GM18498 (cell line): ENCODE measurements at regions not wholly inside any gene's neighbourhood (a gene's known extent, or its start where the extent isn't known, plus 50 kb on each side); places are given as distances from the start of the nearest gene placed in this dataset.
"Not testable (repeated sequence)": the region's sequence is repeated elsewhere in the genome, so short reads cannot be mapped to it uniquely, and the experiment has no call there.

Experiments used
- ATAC-seq: cut with Tn5 transposase; IDR thresholded peaks from one replicate; pipeline ENCODE4 v1.9.1; 2021; ENCODE audit warnings: mild to moderate bottlenecking, moderate library complexity; ENCODE audit not compliant: unreplicated experiment

DNA sequence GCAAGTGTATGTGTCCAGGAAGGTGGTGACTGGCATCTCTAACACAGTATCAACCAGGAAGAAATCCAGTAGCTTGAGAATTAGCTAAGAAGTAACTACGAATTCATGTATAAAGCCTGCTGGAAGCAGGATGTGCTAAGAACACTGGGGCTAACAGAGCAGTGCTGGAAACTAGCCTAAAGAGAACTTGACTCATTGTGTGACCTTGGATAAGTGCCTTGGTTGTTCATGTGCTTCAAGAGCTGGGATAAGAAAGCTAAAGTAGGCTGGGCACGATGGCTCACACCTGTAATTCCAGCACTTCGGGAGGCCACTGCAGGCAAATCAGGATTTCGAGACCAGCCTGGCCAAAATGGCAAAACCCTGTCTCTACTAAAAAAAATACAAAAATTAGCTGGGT is 186.9 kb downstream of the RRAGC start:
- ATAC-seq = no peak

DNA sequence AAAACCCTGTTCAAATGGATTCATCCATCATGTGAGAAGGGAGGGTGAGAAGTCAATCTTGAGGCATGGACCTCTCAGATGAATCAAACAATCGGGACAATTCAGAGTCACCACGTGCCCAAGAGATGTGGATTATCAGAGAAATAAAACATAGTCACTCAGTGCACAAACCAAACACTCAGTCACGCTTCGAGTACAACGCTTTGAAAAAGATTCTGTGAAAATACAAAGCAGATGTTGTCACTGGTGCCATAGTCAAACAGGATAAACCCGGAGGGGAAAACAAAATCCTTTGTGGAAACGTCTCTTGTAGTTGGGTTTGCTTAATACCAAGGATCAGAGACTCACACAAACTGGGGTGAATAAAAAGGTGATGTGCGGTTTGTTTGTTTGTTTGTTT is 188.4 kb downstream of the RRAGC start:
- no peak for ATAC-seq

DNA sequence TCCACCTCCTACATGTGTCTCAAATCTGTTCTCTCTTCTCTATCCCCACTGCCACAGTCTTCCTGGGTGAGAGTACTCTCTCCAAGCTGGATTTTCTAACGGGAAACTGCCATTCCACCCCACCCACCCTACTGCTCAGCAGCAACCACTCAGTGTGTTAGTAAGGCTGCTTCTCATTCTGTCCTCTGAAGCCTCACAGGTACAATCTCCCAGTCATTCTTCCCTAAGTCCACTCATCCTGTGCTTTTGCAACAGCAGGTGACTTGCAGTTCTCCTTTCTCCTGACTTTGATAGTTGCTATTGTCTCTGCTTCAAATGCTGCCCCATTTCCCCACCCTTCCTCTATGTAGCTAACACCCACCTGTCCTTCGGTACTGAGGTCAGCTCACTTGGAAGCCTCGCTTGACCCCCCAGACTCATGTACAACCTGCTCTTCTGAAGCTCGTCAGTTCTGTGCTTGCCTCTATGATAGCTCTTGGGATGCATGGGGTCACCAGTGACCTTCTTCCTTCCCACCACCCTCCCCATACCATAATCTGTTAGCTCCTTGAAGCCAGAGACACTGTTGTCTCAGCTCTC is 188.9 kb downstream of the RRAGC start:
- ATAC-seq = no peak

DNA sequence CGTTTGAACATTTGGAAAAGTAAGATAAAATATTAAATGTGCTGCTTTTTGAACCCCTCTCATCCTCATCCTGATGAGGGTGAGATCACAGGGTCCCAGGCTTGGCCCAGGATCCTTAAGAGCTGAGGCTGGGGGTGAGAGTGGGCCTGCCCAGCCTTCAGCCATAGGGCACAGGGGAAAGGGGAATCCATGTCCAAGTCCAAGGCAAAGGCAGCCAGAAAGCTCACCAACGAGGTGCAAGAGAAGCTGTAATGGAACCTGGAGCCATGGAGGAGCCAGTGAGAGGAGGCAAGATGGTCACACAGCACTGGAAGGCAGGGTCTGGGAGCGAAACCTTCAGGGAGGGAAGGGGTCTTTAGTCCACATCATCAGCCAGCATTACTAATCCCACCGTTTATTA is 191.9 kb downstream of the RRAGC start:
- ATAC-seq = no peak

DNA sequence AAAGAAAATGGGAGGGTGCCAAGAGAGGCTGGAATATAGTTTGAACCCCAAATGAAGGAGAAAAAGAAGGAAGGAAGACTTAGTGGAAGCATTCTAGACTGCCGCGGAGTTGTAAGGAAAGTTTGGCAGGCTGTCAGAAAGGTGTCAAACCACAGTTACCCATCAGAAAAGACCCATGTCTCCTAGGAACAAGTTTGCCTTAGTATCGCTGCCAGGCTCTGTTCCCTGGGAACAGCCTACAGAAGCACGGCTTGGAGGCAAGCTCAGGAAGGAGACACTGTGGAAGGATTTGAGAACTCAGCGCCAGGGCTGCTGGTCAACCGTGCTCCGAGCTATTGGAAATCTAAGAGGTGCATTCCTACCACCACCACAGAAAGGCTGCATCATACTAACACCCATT is 197.4 kb downstream of the RRAGC start:
- no peak for ATAC-seq

DNA sequence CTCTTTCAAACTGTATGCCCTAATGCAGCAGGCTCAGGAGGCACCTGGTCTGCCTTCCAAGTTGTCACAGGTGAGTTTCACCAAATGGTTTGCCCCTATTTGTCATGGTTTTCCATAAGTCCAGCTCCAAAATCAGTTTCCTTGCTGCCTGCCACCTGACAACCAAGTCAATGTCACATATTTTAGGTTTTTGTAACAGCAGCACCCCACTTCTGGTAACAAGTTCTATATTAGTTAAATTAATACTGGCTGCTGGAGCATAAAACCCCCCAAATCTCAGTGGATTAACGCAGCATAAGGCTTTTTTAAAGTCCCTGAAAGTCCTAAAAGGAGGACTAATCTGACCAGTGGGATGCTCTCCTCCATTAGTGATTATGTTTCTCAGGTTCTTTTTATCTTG is 200.7 kb downstream of the RRAGC start:
- no peak for ATAC-seq

DNA sequence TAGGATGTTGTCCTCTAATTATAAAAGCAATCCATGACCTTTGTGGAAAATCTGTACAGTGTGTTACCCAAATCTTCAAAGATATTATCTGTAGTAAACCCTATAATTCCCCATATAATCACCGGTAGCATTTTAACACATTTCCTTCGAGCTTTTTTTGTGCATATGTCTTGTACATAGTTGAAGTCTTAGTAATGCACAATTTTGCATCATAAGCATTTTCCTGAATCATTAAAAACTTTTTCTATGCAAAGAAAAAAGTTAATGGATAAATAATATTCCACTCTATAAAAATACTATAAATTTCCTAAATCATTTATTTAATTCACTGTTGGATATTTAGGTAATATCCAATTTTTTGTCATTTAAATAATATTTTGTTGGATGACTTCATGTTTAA is 201.7 kb downstream of the RRAGC start:
- ATAC-seq = no peak

DNA sequence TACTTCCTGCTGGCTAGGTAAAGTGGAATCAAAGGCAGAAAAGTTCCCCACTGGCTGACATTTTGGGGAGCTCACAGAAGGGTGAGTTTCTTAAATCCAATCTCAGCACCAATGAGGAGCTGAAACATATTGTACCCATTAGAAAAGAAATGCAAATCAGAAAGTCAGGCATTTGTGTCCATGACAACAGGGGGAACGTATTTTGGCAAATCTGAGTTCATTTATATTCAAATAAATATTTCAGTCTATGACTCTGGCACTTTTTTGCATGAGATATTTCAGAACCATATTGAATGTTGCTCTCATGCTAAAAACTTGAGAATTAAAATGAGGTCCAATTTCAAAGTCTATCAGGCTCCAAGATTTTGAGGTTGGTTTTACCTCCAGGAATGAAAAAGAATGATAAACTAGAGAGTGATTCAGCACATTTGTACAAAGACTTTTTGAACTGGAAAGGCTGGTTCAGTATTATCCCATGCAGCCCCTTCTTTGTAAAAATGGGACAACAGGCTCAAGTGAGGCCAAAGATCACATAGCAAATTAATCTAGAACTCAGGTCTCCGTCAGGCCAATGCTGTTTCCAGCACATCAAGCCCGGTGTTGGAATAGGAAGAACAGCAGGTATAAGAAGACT is 202.2 kb downstream of the RRAGC start:
- ATAC-seq = no peak

DNA sequence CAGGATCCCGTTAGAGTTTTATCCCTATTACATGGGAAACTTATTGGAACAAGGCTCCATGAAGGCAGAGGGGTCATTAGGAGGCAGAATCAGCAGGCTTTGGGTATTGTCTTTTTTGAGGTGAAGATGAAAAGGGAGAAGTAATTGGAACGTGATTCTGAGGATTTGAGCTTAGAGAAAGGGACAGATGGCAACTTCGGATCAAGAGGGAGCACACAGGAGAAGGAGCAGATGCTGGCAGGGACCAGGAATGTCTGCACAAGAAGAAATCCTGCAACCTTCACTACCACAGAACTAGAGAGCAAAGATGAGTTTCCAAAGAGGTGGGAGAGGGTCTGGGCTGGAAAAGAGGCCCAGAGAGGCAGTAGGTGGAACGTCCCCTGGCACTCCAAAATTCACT is 202.8 kb downstream of the RRAGC start:
- ATAC-seq = no peak

DNA sequence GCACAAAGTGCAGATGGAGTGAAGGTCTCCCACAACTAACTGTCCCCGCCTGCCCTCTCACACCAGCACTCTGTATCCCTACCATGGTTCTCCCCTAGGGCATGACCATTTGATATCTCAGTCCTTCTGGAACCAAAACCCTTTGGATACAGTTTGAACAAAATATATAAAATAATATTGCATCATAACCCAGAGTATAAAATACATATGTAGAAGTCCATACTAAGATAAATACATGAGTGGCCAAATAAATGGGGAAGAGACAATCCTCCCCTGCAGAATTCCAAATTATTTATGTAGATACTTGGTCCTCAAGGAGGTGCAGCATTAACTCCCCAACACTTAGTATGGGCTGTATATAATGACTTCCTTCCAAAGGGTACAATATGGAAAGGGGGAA is 207.4 kb downstream of the RRAGC start:
- no peak for ATAC-seq

DNA sequence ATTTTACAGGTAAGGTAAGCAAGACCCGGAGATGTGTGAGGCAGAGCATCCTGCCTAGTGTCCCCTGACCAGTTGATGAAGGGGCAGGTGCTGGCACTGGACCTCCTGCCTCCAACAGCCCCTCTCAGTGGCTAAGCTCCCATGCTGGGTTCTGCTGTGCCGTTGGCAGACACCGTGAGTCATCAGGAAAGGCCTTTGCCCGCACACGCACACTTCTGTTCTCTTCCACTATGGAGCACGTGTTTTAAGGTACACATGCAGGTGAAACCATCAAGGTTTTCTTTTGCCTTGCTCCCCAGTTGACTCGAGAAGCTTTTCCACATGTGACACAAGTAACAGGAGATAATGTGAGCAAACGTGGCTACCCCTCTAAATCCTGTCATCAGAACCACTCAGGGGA is 207.9 kb downstream of the RRAGC start:
- ATAC-seq = no peak

DNA sequence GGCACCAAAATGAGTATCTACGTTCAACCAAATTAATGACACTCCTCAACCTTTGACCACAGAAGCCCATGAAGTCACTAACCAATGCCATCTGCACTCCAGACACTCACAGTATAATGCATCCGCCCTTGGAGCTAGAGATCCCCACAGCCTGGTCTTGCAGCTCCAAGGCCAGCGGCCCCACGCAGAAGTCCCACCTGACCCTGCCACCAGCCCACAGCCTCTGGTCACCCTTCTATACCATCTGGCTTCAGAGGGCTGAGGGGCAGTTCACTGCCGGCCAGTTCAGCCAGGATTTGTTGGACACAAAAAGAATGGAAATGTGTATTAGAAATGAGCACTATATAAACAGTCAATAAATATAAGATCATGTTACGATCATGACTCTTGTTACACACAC is 211.2 kb downstream of the RRAGC start:
- no peak for ATAC-seq

DNA sequence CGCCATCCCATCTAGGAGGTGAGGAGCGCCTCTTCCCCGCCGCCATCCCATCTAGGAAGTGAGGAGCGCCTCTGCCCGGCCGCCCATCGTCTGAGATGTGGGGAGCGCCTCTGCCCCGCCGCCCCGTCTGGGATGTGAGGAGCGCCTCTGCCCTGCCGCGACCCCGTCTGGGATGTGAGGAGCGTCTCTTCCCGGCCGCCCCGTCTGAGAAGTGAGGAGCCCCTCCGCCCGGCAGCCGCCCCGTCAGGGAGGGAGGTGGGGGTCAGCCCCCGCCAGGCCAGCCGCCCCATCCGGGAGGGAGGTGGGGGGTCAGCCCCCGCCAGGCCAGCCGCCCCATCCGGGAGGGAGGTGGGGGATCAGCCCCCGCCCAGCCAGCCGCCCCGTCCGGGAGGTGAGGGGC is 212.2 kb downstream of the RRAGC start:
- not testable (repeated sequence) for ATAC-seq

DNA sequence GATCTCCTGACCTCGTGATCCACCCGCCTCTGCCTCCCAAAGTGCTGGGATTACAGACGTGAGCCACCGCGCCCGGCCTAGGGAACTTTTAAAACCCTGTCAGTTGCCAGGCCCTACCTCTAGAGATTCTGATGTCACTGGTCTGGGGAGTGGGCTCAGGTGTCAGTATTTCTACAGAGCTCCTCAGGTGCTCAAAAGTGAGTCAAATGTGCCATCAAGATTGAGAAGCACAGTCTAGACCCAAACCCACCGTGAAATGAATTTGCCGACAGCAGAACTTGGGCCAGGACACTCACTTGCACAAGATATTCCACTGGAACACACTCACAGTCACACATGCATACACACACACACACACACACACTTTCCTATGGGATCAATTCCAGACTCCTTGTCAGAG is 215.5 kb downstream of the RRAGC start:
- no peak for ATAC-seq

DNA sequence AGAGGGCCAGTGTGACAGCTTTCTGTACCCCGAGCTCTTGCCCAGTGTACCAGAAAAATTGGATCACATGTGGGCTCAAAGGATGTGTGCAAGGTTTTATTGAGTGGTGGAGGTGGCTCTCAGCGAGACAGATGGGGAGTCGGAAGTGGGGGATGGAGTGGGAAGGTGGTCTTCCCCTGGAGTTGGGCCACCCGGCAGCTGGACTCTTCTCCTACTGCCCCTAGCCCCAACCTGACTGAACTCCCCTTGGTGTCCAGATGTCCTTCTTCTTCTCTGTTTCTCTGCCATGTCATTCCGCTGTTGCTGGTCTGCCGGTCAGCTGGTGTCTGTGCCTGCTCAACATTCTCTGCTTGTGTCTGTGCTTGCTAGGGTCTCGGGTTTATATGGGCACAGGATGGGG is 217.9 kb downstream of the RRAGC start:
- no peak for ATAC-seq

DNA sequence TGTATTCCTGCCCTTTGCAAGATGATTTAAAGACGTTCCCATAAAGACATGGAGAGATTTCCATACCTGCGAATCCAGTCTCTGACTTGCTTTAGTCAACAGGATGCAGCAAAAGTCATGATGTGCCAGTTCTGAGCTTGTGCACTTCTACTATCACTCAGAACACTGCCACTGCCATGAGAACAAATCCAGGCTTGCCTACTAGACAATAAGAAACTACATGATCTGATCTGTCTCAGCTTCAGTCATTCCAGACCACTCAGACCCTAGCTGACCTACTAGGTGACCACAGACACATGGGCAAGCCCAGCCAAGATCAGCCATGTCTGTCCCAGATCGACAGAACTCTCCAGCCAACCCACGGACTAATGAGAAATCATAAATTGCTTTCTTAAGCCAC is 219.2 kb downstream of the RRAGC start:
- no peak for ATAC-seq

DNA sequence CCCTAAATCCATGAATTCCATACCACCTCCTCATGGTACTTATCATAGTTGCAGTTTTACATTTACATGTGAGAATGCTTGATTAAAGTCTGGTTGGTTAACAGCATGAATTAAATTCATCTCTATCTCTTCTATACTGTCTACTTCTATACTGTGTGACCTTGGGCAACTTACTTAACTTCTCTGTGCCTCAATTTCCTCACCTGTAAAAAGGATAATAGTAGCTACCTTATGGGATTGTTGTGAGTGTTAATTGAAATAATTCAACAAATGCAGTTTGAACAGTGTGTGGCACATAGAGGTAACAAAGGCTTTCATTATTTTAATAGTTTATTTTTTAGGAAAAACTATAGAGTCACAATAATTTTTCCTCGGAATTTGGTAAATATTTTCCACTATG is 231.3 kb downstream of the RRAGC start:
- ATAC-seq = no peak

DNA sequence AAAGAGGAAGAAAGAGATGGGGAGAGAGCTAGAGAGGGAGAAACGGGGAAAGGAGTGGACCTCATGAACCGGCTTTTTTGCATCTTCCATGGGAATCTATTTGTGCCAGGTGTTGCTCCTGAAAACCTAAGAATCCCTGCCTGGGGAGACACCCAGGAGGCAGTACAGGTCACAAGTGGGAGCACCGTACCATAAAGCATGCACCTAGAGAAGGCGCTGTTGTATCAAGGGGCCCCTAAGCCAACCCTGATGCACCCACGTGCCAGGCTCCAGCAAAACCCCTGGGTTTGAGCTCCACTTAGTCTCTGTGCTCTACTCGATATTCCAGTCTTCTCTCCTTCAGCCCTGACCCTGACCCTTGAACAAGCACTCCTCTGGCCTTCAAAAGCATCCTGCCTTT is 233.6 kb downstream of the RRAGC start:
- no peak for ATAC-seq

DNA sequence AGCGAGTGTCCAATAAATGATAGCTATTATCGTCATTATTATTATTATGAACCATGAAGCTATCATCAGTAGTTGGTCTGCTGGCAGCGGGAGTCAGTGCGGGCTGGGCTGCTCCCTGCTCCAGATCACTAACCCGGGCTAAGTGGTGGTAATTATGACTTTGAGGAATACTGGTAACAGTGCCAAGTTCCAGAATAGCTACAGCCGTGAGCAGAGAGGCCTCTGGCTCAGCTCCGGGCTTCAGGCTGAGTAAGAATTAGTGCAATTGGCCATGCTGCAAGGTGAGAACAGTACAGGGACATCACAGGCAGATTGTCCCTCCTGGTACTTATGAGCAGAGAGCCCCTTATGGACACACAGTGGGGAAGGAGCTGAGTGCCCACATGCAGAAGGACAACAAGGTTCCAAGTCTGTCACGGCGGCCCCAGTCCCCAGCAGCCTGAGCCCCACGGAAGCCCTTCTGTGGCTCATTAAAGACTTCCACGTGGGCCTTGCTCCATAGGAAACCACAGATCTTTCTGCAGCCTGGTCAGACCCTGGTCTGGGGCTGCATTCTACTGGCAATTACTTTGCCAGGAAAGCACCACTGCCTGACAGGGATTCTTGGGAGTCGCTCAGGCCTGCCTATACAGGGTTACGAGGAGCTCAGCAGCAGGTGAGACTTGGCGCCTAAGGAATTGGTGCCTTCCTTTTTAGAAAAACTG is 235.1 kb downstream of the RRAGC start:
- no peak for ATAC-seq

DNA sequence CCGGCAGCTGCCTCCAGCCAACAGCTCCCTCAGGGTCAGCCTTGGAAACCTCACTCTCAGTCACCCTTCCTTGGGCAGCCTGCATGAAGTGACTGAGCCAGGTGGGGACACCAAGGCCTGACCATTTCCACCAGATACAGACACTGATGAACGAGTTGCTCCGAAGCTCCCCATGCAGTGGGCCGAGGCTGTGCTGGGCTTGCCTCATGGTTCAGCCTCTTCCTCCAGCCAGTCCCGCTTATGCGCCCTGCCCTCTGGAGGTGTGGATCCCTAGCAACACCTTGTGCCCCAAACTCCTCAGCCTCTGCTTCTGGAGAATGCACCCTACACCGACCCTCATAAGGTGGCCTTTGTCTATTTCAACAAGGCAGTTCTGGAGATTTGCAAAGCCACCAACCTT is 236.0 kb downstream of the RRAGC start:
- ATAC-seq = no peak

DNA sequence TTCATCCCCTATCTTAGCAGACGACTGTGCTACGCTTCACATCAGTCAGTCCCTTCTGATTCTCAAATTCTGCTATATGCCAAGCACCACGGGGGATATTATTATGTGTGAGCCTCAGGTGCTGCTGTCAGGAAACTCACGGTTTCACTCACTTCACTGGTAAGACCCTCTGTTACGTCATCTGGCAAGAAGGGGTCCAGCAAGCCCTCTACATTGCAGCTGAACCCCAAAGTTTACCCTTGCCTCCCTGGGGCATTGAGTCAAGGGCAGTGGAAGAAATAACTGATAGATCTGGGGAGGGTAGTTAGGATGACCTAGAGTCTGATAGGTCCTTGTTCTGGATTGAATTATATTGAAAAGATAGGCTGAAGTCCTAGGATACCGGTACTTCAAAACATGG is 237.4 kb downstream of the RRAGC start:
- no peak for ATAC-seq

DNA sequence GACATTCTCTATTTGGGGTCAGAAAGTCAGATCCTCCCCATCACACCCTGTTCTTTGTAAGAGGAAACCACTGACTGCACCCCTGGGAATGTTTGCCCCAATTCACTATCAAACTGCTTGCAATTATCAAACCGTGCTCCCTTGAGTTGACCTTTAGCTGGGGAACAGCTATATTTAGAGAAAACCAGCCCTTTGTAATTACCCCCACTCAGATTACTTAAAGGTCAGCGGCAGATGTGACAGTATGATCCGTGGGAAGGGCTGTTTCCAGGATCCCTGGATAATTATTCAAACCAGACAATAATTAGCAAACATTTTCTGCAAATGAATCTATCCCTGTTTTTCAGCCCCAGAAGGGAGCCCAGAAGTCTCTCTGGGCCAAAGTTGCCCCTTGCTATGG is 242.7 kb downstream of the RRAGC start:
- no peak for ATAC-seq

DNA sequence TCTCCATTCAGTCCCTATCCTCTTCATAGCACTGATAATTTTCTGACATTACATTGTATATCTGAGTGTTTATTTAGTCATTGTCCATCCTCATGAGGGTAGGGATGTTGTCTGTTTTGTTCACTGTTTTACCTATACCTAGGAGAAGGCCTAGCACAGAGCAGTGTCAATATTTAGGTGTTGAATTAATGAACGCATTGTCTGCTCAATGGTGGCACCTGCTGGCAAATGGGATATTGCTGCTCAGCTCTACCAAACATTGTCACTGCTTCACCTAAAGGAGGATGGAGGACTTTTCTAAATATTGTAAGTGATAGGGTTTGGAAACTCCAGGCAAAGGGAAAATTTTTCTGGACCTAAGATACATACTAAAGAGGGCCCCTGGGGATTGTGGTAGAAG is 243.9 kb downstream of the RRAGC start:
- ATAC-seq = no peak
